ENCODE measurements at regions not wholly inside any gene's neighbourhood (a gene's known extent, or its start where the extent isn't known, plus 50 kb on each side); places are given as distances from the start of the nearest gene placed in this dataset.
"Not testable (repeated sequence)": the region's sequence is repeated elsewhere in the genome, so short reads cannot be mapped to it uniquely, and the experiment has no call there.

DNA sequence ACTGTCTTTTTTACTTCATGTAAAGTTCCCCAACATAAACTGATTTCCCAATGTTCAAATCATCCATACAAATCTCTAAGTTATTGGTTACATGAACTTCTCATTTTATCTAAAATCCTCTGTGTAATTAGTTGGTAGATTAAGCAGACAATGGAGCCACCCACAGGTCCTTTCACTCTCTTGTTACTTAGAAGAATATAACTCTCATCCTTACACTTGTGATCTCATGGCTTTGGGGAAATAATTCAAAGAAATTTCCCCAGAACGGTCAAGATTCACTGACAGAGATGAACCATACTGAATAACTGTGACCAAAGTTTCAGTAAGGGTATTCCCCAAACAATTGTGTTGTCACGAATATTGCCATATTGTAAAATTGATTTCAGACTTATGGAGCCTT, 1102.6 kb upstream of the EPHA6 start:
- DNase-seq: no peak

DNA sequence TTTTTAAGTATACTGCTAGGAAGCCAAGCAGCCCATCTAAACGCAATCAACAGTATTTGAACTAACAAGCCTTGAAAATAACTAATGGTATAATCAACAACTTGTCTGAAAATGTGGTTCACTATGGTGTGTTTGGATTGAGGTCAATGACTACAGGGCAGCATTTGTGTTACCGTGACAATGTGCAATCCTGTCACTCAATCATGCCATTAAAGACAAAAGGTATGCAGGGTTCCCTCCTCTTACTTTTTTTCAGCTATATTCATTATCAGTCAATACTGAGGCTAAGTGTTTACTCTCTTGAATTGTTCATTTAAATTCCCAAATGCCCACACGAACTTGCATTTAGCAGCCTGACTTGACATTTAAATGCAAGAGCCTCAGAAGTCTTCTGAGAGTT, 1099.3 kb upstream of the EPHA6 start:
- peak; percentile 41 for DNase-seq

DNA sequence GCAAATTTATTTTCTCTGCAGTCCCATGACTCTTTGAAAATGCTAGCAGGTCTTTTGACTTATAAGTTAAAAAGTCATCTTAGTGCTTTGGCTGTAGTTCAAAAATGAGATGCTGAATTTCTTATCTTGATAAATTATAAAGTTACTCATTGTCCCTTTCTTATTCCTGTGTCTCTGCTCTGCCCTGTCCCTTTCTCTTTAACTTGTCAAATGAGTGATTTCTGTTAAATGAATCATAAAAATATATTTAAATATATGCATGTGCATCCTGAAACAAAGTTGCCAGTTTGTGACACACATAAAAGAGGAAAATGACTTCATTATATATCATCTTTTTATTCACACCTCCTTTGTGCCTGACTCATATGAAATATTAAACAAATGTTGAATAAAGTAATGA, 1097.3 kb upstream of the EPHA6 start:
- DNase-seq: no peak

- DNase-seq: no peak
Observed at GRCh38 chr3:95718168-95718567, 1096.2 kb upstream of the EPHA6 start.

- DNase-seq: no peak
Observed at GRCh38 chr3:95719481-95719880, 1094.9 kb upstream of the EPHA6 start.

DNA sequence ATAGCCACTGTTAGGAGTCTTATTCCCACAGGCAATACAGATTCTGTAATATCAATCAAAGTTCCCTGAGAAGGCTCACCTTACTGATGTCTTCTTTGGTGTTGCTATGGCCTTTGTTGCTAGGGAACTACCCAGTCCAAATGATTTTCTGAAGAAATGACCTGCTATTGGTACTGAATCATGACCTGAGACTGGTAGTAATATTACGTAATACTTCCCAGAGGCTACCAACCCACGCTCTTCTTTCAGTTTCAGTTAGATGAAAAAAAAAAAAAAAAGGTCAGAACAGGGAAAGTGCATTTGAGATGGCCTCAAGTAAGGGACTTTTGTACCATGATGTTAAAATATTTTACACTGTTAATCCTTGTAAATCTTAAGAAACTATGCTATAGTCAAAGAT, 1092.5 kb upstream of the EPHA6 start:
- DNase-seq: no peak

- no peak for DNase-seq
Observed at GRCh38 chr3:95725770-95726169, 1088.6 kb upstream of the EPHA6 start.

GRCh38 chr3:95731753-95732152, 1082.6 kb upstream of the EPHA6 start:
- DNase-seq: no peak

DNA sequence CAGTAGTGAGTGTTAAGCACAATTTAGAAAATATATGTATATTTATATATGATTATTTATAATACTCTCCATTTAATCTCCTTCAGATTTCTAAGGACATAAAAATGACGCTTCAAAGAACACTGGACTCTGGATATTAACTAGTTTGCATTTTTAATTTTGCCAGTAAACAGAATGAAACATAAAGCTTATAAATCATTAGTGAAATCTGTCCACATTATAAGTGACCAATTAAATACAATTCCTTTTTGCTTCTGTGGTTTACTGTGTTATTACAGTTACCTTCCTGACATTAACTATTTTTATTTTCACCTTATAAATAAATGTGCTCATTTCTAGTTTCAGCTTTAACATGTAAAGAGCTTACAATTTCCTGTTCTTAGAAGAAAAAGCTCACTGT, 1081.1 kb upstream of the EPHA6 start:
- DNase-seq: no peak

- no peak for DNase-seq
Observed at GRCh38 chr3:95738045-95738444, 1076.3 kb upstream of the EPHA6 start.

GRCh38 chr3:95744896-95745295, 1069.5 kb upstream of the EPHA6 start:
- DNase-seq: not testable (repeated sequence)

DNA sequence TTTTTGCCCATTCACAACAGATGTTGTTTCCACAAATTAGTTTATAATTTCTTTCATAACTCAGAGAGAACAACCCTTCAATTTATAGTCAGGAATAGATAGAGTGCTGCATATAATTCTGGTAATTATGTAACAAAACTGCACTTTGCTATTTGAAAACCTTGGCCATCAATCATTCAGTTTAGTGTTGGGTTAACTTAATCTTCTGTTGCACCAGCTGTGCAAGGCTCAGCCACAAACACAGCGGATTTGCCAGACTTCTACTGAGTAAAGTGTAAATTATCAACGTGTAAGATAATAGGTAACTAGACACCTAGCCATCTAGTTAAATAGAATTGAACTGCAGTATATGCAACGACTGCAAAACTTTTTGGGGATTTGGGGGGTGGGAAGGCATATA, 1064.3 kb upstream of the EPHA6 start:
- DNase-seq: no peak

DNA sequence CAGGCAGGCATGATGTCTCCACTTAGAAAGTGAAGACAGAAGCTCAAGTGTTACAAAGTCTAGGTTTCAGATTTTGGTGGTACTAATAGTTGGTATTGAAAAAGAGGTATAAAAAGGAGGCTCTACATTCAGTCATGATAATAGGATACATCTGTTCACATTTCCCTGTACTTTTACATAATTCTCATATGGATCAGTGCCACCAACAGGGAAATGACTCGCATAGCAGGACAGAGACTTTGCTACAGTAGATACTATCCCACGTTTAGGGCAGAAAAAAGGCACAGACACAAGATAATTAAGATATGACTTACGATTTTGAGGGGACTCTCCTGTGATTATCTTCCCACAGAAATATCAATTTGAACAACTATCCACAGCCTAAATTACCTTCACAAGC, 1062.9 kb upstream of the EPHA6 start:
- DNase-seq: no peak

DNA sequence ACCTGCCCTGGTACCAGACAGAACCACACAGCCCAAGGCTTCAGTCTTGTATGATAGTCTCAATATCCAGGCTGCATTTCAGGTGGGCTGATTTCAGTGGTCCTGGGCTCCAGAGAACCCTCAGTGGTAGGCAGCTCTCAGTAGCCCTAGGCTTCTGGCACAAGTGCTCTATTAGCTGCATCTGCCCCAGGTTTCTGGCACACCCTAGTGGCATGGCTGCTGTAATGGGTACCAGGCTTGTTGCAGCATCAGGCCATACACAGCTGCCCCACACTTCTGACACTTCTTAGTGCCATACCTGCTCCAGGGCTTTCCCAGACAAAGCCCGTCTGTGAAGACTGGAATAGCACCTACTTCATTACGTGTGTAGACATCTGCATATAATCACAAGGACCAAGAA, 1062.2 kb upstream of the EPHA6 start:
- no peak for DNase-seq

GRCh38 chr3:95758707-95759106, 1055.7 kb upstream of the EPHA6 start:
- no peak for DNase-seq

GRCh38 chr3:95759614-95760301, 1054.6 kb upstream of the EPHA6 start:
- no peak for DNase-seq

- no peak for DNase-seq
Observed at GRCh38 chr3:95775486-95776094, 1038.8 kb upstream of the EPHA6 start.

DNA sequence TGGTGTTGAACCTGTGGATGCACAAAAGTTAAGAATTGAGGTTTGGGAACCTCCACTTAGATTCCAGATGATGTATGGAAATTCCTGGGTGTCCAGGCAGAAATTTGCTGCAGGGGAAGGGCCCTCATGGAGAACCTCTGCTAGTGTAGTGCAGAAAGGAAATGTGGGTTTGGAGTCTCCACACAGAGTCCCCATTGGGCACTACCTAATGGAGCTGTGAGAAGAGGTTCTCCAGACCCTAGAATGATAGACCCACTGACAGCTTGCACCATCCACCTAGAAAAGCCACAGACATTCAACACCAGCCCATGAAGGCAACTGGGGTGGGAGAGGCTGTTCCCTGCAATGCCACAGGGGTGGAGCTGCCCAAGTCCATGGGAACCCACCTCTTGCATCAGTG, 1032.8 kb upstream of the EPHA6 start:
- DNase-seq: no peak

GRCh38 chr3:95789111-95789510, 1025.3 kb upstream of the EPHA6 start:
- DNase-seq: no peak

DNA sequence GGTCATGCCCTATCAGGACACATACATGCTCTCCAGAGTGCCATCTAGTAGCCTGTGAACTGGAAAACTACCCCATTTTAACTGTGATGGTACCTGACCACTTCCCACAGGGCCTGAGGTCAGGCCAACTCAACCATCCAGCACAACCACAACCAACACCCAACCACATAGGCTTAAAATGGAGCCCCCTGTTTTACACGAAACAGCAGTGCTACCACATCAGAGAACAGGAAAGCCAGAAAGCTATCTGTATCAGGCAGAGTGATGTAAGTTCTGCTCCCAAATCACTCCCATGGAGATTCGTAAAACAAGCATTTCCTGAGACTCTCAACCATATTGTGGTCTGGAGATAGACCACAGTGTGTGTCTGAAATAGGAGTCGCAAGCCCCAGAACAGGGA, 1017.3 kb upstream of the EPHA6 start:
- no peak for DNase-seq

DNA sequence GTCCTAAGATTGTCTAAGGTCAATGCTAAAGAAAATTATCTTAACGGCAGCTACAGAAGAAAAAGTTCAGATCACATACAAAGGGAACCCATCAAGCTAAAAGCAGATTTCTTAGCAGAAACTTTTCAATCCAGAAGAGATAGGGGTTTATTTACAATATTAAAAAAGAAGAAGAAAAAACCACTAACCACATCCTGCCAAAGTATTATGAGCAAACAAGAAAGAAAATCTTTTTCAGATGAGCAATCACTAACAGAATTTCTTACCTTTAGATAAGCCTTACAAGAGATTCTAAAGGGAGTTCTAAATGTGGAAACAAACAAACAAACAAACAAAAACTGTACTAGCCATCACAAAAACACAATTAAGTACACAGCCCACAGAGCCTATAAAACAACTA, 1015.8 kb upstream of the EPHA6 start:
- DNase-seq: no peak

GRCh38 chr3:95810462-95810861, 1003.9 kb upstream of the EPHA6 start:
- DNase-seq: no peak

DNA sequence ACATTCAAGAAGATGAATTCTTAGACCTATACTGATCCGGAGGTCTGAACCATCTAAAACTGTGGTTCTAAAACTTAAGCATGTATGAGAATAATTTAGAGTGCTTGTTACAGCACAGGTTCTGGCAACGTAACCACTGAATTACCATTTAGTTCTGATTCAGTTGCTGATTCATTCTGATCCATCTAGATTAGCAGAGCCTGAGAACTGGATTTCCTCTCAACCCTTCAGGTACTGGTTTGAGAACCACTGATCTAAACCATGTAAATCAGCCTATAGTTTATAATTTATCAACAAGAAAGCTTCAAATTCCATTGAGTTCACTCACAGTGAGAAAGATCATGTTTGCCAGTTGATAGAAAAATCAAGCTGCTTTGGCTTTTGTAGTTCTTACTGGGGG, 1001.1 kb upstream of the EPHA6 start:
- no peak for DNase-seq

- no peak for DNase-seq
Observed at GRCh38 chr3:95815828-95816227, 998.6 kb upstream of the EPHA6 start.

GRCh38 chr3:95826419-95826818, 988.0 kb upstream of the EPHA6 start:
- no peak for DNase-seq
